T-helper 1 cell treated with Interleukin-12 subunit alpha and Interleukin-12 subunit beta and Interleukin-4 antibody, amounts not matched to agents 30 μg/mL and 1 μg/mL, for 36 hours (primary cell): ENCODE measurements at regions not wholly inside any gene's neighbourhood (a gene's known extent, or its start where the extent isn't known, plus 50 kb on each side); places are given as distances from the start of the nearest gene placed in this dataset.

Experiments
- H3K27ac Mint-ChIP-seq: one replicate; pipeline ENCODE4 v1.8.0; 2021; ENCODE audit warnings: mild to moderate bottlenecking, mixed read lengths
- H3K27me3 Mint-ChIP-seq: one replicate; pipeline ENCODE4 v1.8.0; 2021; ENCODE audit warnings: low read depth, mixed read lengths
- H3K36me3 Mint-ChIP-seq: one replicate; pipeline ENCODE4 v1.8.0; 2021; ENCODE audit warnings: low read depth, mixed read lengths
- H3K4me1 Mint-ChIP-seq: one replicate; pipeline ENCODE4 v1.8.0; 2021; ENCODE audit warnings: low read depth, mixed read lengths
- H3K4me3 Mint-ChIP-seq: one replicate; pipeline ENCODE4 v1.8.0; 2021; ENCODE audit warnings: mild to moderate bottlenecking, moderate library complexity, mixed read lengths
- H3K9me3 Mint-ChIP-seq: one replicate; pipeline ENCODE4 v1.8.0; 2021; ENCODE audit warnings: mixed read lengths

DNA sequence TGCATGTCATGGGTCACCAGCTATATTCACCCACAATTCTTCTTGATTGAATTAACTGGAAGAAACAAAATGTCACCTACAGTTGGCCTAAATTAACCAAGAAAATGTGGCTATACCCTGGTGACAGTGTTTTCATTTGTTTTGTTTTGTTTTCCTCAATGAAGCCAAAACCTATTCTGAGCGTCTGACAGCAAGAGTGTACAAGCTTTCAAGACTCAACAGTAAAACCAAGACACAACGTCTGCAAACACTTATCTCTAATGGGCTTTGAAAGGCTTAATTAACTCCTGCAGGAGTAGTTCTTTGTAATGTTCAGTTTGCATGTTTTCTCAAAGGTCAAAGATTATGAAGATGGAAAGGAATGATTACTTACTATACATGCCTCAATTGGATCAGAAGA lies 827.6 kb upstream of the KLHL29 start:
- no peaks in the 10 kb centered on the region for H3K36me3 Mint-ChIP-seq
- no peaks in the 10 kb centered on the region for H3K27me3 Mint-ChIP-seq
- H3K4me1 Mint-ChIP-seq, result no peaks in the 10 kb centered on the region
- no peaks in the 10 kb centered on the region for H3K9me3 Mint-ChIP-seq
- no peak overlapping the region for H3K27ac Mint-ChIP-seq
- no peak overlapping the region for H3K4me3 Mint-ChIP-seq

GRCh38 chr2:22560021-22560420 lies 825.0 kb upstream of the KLHL29 start:
- no peaks in the 10 kb centered on the region for H3K4me1 Mint-ChIP-seq
- no peak overlapping the region for H3K4me3 Mint-ChIP-seq
- no peak overlapping the region for H3K27ac Mint-ChIP-seq
- no peaks in the 10 kb centered on the region for H3K9me3 Mint-ChIP-seq
- no peaks in the 10 kb centered on the region for H3K36me3 Mint-ChIP-seq
- H3K27me3 Mint-ChIP-seq, result no peaks in the 10 kb centered on the region

DNA sequence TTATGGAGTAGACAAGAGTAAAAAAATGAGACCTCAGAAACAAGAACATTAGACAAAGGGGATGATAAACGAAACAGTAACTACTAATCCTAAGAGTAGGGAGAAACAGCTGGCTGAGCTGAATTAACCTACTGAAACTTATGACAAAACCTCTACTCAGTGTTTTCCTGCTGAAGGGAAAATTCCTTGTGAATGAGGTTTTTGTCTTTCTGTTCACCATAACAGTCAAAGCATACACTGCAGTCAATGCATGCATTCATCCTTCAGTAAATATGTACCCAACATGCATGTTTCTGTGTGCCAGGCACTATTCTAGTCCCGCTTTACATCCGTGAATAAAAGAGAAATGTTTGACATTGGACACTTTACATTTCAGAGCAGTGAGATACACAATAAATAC lies 805.6 kb upstream of the KLHL29 start:
- Mint-ChIP-seq H3K27ac (no peak overlapping the region), H3K9me3 (peaks cover 29% of the 10 kb centered on the region), H3K4me3 (no peak overlapping the region), H3K4me1 (no peaks in the 10 kb centered on the region), H3K27me3 (no peaks in the 10 kb centered on the region), H3K36me3 (no peaks in the 10 kb centered on the region)

- Mint-ChIP-seq H3K27me3 (no peaks in the 10 kb centered on the region), H3K36me3 (no peaks in the 10 kb centered on the region), H3K27ac (no peak overlapping the region), H3K4me1 (no peaks in the 10 kb centered on the region), H3K4me3 (no peak overlapping the region), H3K9me3 (peaks cover 36% of the 10 kb centered on the region)
Measured at GRCh38 chr2:22582107-22582506, 802.9 kb upstream of the KLHL29 start.

GRCh38 chr2:22596306-22596705 lies 788.7 kb upstream of the KLHL29 start:
- no peaks in the 10 kb centered on the region for H3K27me3 Mint-ChIP-seq
- H3K4me3 Mint-ChIP-seq, result no peak overlapping the region
- peaks cover 13% of the 10 kb centered on the region for H3K9me3 Mint-ChIP-seq
- H3K36me3 Mint-ChIP-seq, result no peaks in the 10 kb centered on the region
- no peak overlapping the region for H3K27ac Mint-ChIP-seq
- H3K4me1 Mint-ChIP-seq, result no peaks in the 10 kb centered on the region

GRCh38 chr2:22600156-22600555 lies 784.8 kb upstream of the KLHL29 start:
- H3K4me3 Mint-ChIP-seq, result no peak overlapping the region

DNA sequence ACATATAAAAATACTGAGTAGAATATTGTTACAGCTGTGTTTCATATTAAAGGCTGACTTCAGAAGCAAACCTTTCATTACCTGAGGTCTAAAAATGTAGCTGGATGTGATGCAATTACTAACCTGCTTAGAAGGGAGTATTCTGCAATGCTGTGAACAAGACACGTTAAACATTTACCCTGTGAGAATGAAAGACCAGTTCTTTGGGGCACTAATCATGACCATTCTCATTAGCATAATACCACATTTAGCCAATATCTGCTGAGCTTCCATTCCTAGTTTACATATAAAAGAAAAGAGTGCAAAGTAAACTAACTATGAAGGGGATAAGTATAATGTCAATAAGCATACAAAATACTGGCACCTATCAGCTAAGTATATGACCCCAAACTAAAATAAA lies 784.0 kb upstream of the KLHL29 start:
- Mint-ChIP-seq H3K9me3 (no peaks in the 10 kb centered on the region), H3K27ac (no peak overlapping the region), H3K27me3 (no peaks in the 10 kb centered on the region), H3K36me3 (no peaks in the 10 kb centered on the region), H3K4me3 (no peak overlapping the region), H3K4me1 (no peaks in the 10 kb centered on the region)

More at GRCh38 chr2:22600156-22600555, 784.8 kb upstream of the KLHL29 start:
- Mint-ChIP-seq H3K27me3 (no peaks in the 10 kb centered on the region), H3K9me3 (no peaks in the 10 kb centered on the region), H3K4me1 (no peaks in the 10 kb centered on the region), H3K27ac (no peak overlapping the region), H3K36me3 (no peaks in the 10 kb centered on the region)

- no peaks in the 10 kb centered on the region for H3K4me1 Mint-ChIP-seq
- H3K4me3 Mint-ChIP-seq, result no peak overlapping the region
- H3K9me3 Mint-ChIP-seq, result no peaks in the 10 kb centered on the region
- no peaks in the 10 kb centered on the region for H3K36me3 Mint-ChIP-seq
- no peak overlapping the region for H3K27ac Mint-ChIP-seq
- no peaks in the 10 kb centered on the region for H3K27me3 Mint-ChIP-seq
Measured at GRCh38 chr2:22604136-22604535, 780.8 kb upstream of the KLHL29 start.

- H3K27me3 Mint-ChIP-seq, result no peaks in the 10 kb centered on the region
- no peaks in the 10 kb centered on the region for H3K4me1 Mint-ChIP-seq
- no peaks in the 10 kb centered on the region for H3K36me3 Mint-ChIP-seq
- H3K4me3 Mint-ChIP-seq, result no peak overlapping the region
- H3K9me3 Mint-ChIP-seq, result no peaks in the 10 kb centered on the region
- no peak overlapping the region for H3K27ac Mint-ChIP-seq
Measured at GRCh38 chr2:22616031-22616430, 768.9 kb upstream of the KLHL29 start.

- Mint-ChIP-seq H3K27me3 (no peaks in the 10 kb centered on the region), H3K9me3 (no peaks in the 10 kb centered on the region), H3K36me3 (no peaks in the 10 kb centered on the region), H3K27ac (no peak overlapping the region), H3K4me3 (no peak overlapping the region), H3K4me1 (no peaks in the 10 kb centered on the region)
Measured at GRCh38 chr2:22623620-22624019, 761.4 kb upstream of the KLHL29 start.

DNA sequence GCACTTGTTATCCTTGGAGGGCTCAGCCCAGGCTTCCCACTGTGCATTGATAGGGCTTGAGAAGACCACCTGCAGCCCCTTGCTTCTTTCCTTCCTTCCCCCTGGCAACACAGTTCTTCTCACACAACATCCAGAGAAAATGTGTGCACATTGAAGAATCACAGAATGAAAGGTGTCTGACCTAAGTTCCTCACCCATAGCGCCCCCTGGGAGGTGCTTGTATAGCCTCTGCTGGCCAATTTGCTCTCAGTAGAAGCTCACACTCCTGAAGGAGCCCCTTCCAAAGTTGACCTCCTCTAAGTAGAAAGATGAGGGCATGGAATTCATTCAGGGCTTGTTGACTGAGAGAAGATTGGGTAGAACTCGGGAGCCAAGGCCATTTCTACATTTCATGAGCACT lies 758.4 kb upstream of the KLHL29 start:
- no peaks in the 10 kb centered on the region for H3K4me1 Mint-ChIP-seq
- H3K4me3 Mint-ChIP-seq, result no peak overlapping the region
- no peak overlapping the region for H3K27ac Mint-ChIP-seq
- H3K36me3 Mint-ChIP-seq, result no peaks in the 10 kb centered on the region
- peaks cover 2% of the 10 kb centered on the region for H3K9me3 Mint-ChIP-seq
- no peaks in the 10 kb centered on the region for H3K27me3 Mint-ChIP-seq

GRCh38 chr2:22628221-22628620 lies 756.8 kb upstream of the KLHL29 start:
- H3K9me3 Mint-ChIP-seq, result peaks cover 5% of the 10 kb centered on the region
- no peak overlapping the region for H3K27ac Mint-ChIP-seq
- no peaks in the 10 kb centered on the region for H3K27me3 Mint-ChIP-seq
- no peak overlapping the region for H3K4me3 Mint-ChIP-seq
- no peaks in the 10 kb centered on the region for H3K4me1 Mint-ChIP-seq
- no peaks in the 10 kb centered on the region for H3K36me3 Mint-ChIP-seq

GRCh38 chr2:22628906-22629305 lies 756.1 kb upstream of the KLHL29 start:
- Mint-ChIP-seq H3K27ac (no peak overlapping the region), H3K36me3 (no peaks in the 10 kb centered on the region), H3K9me3 (peaks cover 5% of the 10 kb centered on the region), H3K4me1 (no peaks in the 10 kb centered on the region), H3K4me3 (no peak overlapping the region), H3K27me3 (no peaks in the 10 kb centered on the region)

DNA sequence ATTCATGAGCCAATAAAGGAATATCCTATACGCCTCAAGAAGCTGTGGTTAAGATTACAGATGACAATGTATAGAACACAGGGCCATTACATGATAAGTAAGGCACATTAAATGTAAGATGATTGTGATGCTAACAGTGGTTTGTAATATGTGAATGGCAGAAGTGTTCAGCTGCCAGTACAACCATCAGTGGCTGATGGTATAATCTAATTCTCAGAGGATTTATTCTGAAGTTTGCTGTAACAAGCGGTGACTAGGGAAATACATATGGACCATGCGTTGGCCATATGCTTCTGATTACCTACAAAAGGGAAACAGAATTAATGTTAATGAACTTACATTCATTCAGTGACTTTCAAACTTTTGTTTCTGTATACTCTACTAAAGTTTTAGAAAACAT lies 750.8 kb upstream of the KLHL29 start:
- Mint-ChIP-seq H3K27me3 (no peaks in the 10 kb centered on the region), H3K4me3 (no peak overlapping the region), H3K36me3 (no peaks in the 10 kb centered on the region), H3K4me1 (no peaks in the 10 kb centered on the region), H3K27ac (no peak overlapping the region), H3K9me3 (peaks cover 5% of the 10 kb centered on the region)

GRCh38 chr2:22656426-22656825 lies 728.6 kb upstream of the KLHL29 start:
- no peaks in the 10 kb centered on the region for H3K27me3 Mint-ChIP-seq
- H3K27ac Mint-ChIP-seq, result no peak overlapping the region
- no peaks in the 10 kb centered on the region for H3K36me3 Mint-ChIP-seq
- no peaks in the 10 kb centered on the region for H3K4me1 Mint-ChIP-seq
- no peak overlapping the region for H3K4me3 Mint-ChIP-seq
- peaks cover 10% of the 10 kb centered on the region for H3K9me3 Mint-ChIP-seq

DNA sequence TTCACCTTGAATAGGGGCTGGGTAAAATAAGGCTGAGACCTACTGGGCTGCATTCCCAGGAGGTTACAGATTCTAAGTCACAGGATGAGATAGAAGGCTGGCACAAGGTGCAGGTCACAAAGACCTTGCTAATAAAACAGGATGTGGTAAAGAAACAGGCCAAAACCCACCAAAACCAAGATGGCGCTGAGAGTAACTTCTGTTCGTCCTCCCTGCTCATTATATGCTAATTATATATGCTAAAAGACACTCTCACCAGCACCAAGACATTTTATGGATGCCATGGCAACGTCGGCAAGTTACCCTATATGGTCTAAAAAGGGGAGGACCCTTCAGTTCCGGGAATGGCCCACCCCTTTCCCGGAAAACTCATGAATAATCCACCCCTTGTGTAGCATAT lies 711.5 kb upstream of the KLHL29 start:
- Mint-ChIP-seq H3K4me1 (no peaks in the 10 kb centered on the region), H3K27me3 (no peaks in the 10 kb centered on the region), H3K36me3 (no peaks in the 10 kb centered on the region), H3K9me3 (no peaks in the 10 kb centered on the region), H3K27ac (no peak overlapping the region), H3K4me3 (no peak overlapping the region)
